GM23338 (cell line): ENCODE measurements at regions not wholly inside any gene's neighbourhood (a gene's known extent, or its start where the extent isn't known, plus 50 kb on each side); places are given as distances from the start of the nearest gene placed in this dataset.

Source experiments
- ATAC-seq: fragments of 200-7000 bp; cut with Tn5 transposase; 3 replicates; pipeline ENCODE4 v1.9.1; 2020
- DNase-seq: peaks from one replicate; pipeline ENCODE4 v3.0.0-alpha.2; 2015; ENCODE audit warnings: low spot score
- H2AFZ ChIP-seq: fragments of 200-600 bp; sonication (generic); 2 replicates; pipeline ENCODE4 v1.8.0; 2016; ENCODE audit warnings: antibody characterized with exemption, mild to moderate bottlenecking, moderate library complexity
- H3F3A ChIP-seq: fragments of 200-600 bp; sonication (generic); replicated peaks from 2 replicates; pipeline ENCODE4 v1.8.0; 2017; ENCODE audit warnings: antibody characterized with exemption, mixed run types, low read depth
- H3K27ac ChIP-seq: fragments of 200-600 bp; sonication (generic); 2 replicates; pipeline ENCODE4 v1.6.1; 2016; ENCODE audit warnings: low read depth
- H3K27me3 ChIP-seq: fragments of 200-600 bp; sonication (generic); 2 replicates; pipeline ENCODE4 v1.8.0; 2016; ENCODE audit warnings: mild to moderate bottlenecking, mixed run types, moderate library complexity; ENCODE audit not compliant: insufficient read depth
- H3K36me3 ChIP-seq: fragments of 200-600 bp; sonication (generic); 2 replicates; pipeline ENCODE4 v1.8.0; 2016; ENCODE audit warnings: mild to moderate bottlenecking; ENCODE audit not compliant: insufficient read depth
- H3K4me1 ChIP-seq: fragments of 200-600 bp; sonication (generic); 2 replicates; pipeline ENCODE4 v1.8.0; 2016; ENCODE audit warnings: mild to moderate bottlenecking, moderate library complexity; ENCODE audit not compliant: insufficient read depth
- H3K4me2 ChIP-seq: fragments of 200-600 bp; sonication (generic); 2 replicates; pipeline ENCODE4 v1.7.1; 2017; ENCODE audit warnings: mixed run types
- H3K4me3 ChIP-seq: fragments of 200-600 bp; sonication (generic); 2 replicates; pipeline ENCODE4 v1.6.1; 2016; ENCODE audit warnings: mixed run types
- H3K79me2 ChIP-seq: fragments of 200-600 bp; sonication (generic); replicated peaks from 2 replicates; pipeline ENCODE4 v1.8.0; 2017; ENCODE audit warnings: mild to moderate bottlenecking; ENCODE audit not compliant: insufficient read depth
- H3K9me2 ChIP-seq: fragments of 200-600 bp; sonication (generic); 2 replicates; pipeline ENCODE4 v1.8.0; 2017; ENCODE audit not compliant: insufficient read depth
- H4K20me1 ChIP-seq: fragments of 200-600 bp; sonication (generic); replicated peaks from 2 replicates; pipeline ENCODE4 v1.8.0; 2017; ENCODE audit warnings: mild to moderate bottlenecking; ENCODE audit not compliant: insufficient read depth
- H3K27ac Mint-ChIP-seq: 2 replicates; pipeline ENCODE4 v1.8.0; 2020; ENCODE audit warnings: inconsistent platforms, mild to moderate bottlenecking, moderate library complexity, mixed read lengths
- H3K27me3 Mint-ChIP-seq: 3 replicates; pipeline ENCODE4 v1.8.0; 2022; ENCODE audit warnings: low read depth, mild to moderate bottlenecking, moderate library complexity, mixed read lengths, inconsistent platforms; ENCODE audit not compliant: insufficient read depth, poor library complexity
- H3K36me3 Mint-ChIP-seq: 3 replicates; pipeline ENCODE4 v1.8.0; 2021; ENCODE audit warnings: low read depth, mild to moderate bottlenecking, inconsistent platforms, moderate library complexity, mixed read lengths
- H3K4me1 Mint-ChIP-seq: 3 replicates; pipeline ENCODE4 v1.8.0; 2020; ENCODE audit warnings: mild to moderate bottlenecking, inconsistent platforms, mixed read lengths
- H3K4me3 Mint-ChIP-seq: 3 replicates; pipeline ENCODE4 v1.8.0; 2021; ENCODE audit warnings: moderate library complexity, mild to moderate bottlenecking, inconsistent platforms, mixed read lengths
- H3K9me3 Mint-ChIP-seq: 3 replicates; pipeline ENCODE4 v1.8.0; 2020; ENCODE audit warnings: moderate library complexity, mild to moderate bottlenecking, inconsistent platforms, mixed read lengths
- ETS1 ChIP-seq: IDR thresholded peaks from 2 replicates; pipeline ENCODE4 v1.6.1; 2016; ENCODE audit warnings: antibody characterized with exemption
- EZH2 ChIP-seq: fragments of 200-600 bp; sonication (generic); IDR thresholded peaks from one replicate; pipeline ENCODE4 v1.8.0; 2017; ENCODE audit warnings: antibody characterized with exemption, mild to moderate bottlenecking, low read depth; ENCODE audit not compliant: unreplicated experiment
- EZH2phosphoT487 ChIP-seq: fragments of 200-600 bp; sonication (generic); IDR thresholded peaks from one replicate; pipeline ENCODE4 v1.8.1; 2018; ENCODE audit warnings: antibody characterized with exemption; ENCODE audit not compliant: unreplicated experiment
- JUNB ChIP-seq: IDR thresholded peaks from one replicate; pipeline ENCODE4 v1.6.1; 2016; ENCODE audit warnings: antibody characterized with exemption; ENCODE audit not compliant: unreplicated experiment
- NANOG ChIP-seq: IDR thresholded peaks from 2 replicates; pipeline ENCODE4 v1.6.1; 2016; ENCODE audit warnings: antibody characterized with exemption, borderline replicate concordance
- REST ChIP-seq: IDR thresholded peaks from one replicate; pipeline ENCODE4 v1.6.1; 2018; ENCODE audit warnings: antibody characterized with exemption; ENCODE audit not compliant: unreplicated experiment
- STAT1 ChIP-seq: IDR thresholded peaks from one replicate; pipeline ENCODE4 v1.6.1; 2016; ENCODE audit warnings: antibody characterized with exemption; ENCODE audit not compliant: unreplicated experiment
- ZNF331 ChIP-seq: fragments of 250-450 bp; sonication (Bioruptor Pico); IDR thresholded peaks from 2 replicates; pipeline ENCODE4 v1.5.0; 2020; ENCODE audit warnings: low read depth, mild to moderate bottlenecking, moderate library complexity
- TF ChIP-seq, protein P1 (sequence below), 2 experiments: fragments of 200-600 bp in 1 of 2; sonication (generic) in 1 of 2; conservative IDR thresholded peaks; 2 replicates each; pipeline versions ENCODE4 v1.5.1 to v1.6.1; 2016 to 2017; ENCODE audit warnings: antibody characterized with exemption in 2 of 2, low read depth in 2 of 2, mild to moderate bottlenecking in 2 of 2, moderate library complexity in 1 of 2

DNA sequence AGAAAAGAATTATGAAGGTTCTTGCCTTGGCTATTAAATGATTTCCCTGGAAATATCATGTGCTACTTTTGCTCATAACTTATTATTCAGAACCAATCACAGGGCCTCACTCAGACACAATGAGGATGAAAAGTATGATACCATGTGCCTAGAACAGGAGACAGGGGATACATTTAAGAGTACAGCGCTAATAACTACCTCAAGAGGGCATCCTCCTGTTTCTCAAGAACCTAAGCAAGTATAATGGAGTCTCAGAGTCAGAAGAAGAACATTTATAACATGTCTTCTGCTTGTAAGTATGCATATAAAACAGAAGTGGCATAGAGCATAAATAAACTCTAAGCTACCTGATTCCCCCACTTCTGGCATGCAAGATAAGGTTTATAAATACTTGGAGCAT, 125.4 kb upstream of the MME start:
- no peaks in the 10 kb centered on the region for H3K9me2 ChIP-seq
- Mint-ChIP-seq H3K27ac (no peak overlapping the region), H3K27me3 (no peaks in the 10 kb centered on the region), H3K36me3 (no peaks in the 10 kb centered on the region), H3K4me1 (no peaks in the 10 kb centered on the region), H3K4me3 (no peak overlapping the region), H3K9me3 (peaks cover 14% of the 10 kb centered on the region)
- no peaks in the 10 kb centered on the region for H3K4me1 ChIP-seq
- no peak overlapping the region for H3K27ac ChIP-seq
- no peaks in the 10 kb centered on the region for H3K79me2 ChIP-seq
- H4K20me1 ChIP-seq, result no peaks in the 10 kb centered on the region
- DNase-seq, result peak; percentile 63
- H3K27me3 ChIP-seq, result no peaks in the 10 kb centered on the region
- H3K4me3 ChIP-seq, result no peak overlapping the region
- no peaks in the 10 kb centered on the region; the same call in 1 of the 2 replicates for H3K36me3 ChIP-seq
- TF ChIP-seq, protein P1, sequence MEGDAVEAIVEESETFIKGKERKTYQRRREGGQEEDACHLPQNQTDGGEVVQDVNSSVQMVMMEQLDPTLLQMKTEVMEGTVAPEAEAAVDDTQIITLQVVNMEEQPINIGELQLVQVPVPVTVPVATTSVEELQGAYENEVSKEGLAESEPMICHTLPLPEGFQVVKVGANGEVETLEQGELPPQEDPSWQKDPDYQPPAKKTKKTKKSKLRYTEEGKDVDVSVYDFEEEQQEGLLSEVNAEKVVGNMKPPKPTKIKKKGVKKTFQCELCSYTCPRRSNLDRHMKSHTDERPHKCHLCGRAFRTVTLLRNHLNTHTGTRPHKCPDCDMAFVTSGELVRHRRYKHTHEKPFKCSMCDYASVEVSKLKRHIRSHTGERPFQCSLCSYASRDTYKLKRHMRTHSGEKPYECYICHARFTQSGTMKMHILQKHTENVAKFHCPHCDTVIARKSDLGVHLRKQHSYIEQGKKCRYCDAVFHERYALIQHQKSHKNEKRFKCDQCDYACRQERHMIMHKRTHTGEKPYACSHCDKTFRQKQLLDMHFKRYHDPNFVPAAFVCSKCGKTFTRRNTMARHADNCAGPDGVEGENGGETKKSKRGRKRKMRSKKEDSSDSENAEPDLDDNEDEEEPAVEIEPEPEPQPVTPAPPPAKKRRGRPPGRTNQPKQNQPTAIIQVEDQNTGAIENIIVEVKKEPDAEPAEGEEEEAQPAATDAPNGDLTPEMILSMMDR (conservative IDR thresholded peaks at IDR 0.05; ENCODE audit: low read depth in 2 of 2), result peak; percentile 72 to 79
- TF ChIP-seq REST (no peak), STAT1 (no peak), ETS1 (no peak)
- H3F3A ChIP-seq, result no peaks in the 10 kb centered on the region
- ATAC-seq, result peak; percentile 78
- no peak overlapping the region for H2AFZ ChIP-seq
- H3K4me2 ChIP-seq, result no peak overlapping the region

DNA sequence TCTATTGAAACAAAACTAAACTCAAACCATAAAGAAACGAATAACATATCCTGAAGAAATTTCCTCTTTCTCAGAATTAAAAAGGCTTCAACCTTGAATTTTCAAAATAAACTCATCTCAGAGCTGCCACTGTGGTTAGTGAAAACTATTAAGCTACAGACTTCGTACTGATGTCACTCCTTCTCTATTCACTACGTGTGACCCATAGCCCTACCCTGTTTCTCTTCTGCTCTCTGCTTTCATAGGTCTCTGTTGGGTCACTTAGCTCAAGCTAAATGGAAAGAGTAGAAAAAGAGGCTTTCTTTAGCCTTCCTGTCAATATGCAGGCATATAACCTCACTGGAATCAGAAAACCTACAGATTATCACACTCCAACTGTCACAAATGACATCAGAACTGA, 126.6 kb upstream of the MME start:
- no peaks in the 10 kb centered on the region for H3K4me1 Mint-ChIP-seq
- no peak overlapping the region for H3K4me2 ChIP-seq
- H3K4me1 ChIP-seq, result no peaks in the 10 kb centered on the region
- no peak overlapping the region for H3K27ac ChIP-seq
- H2AFZ ChIP-seq, result no peak overlapping the region
- no peaks in the 10 kb centered on the region for H3K27me3 ChIP-seq
- H3K79me2 ChIP-seq, result no peaks in the 10 kb centered on the region
- H3K36me3 ChIP-seq, result no peaks in the 10 kb centered on the region; the same call in 1 of the 2 replicates
- peaks cover 18% of the 10 kb centered on the region for H3K9me3 Mint-ChIP-seq
- H3K4me3 ChIP-seq, result no peak overlapping the region
- H3K27ac Mint-ChIP-seq, result no peak overlapping the region
- ATAC-seq, result no peak
- no peaks in the 10 kb centered on the region for H4K20me1 ChIP-seq
- no peaks in the 10 kb centered on the region for H3K9me2 ChIP-seq
- no peak for DNase-seq
- no peaks in the 10 kb centered on the region for H3K27me3 Mint-ChIP-seq
- no peaks in the 10 kb centered on the region for H3K36me3 Mint-ChIP-seq
- H3K4me3 Mint-ChIP-seq, result no peak overlapping the region
- no peaks in the 10 kb centered on the region for H3F3A ChIP-seq
- TF ChIP-seq, protein P1 (conservative IDR thresholded peaks at IDR 0.05; ENCODE audit: low read depth in 2 of 2), result no peak
- no peak for TF ChIP-seq JUNB
- TF ChIP-seq STAT1, result no peak
- TF ChIP-seq EZH2, result no peak
- TF ChIP-seq ZNF331 (CRISPR knock-in tag), result no peak
- no peak for TF ChIP-seq NANOG
- no peak for TF ChIP-seq EZH2phosphoT487
